ENCODE measurements at regions not wholly inside any gene's neighbourhood (a gene's known extent, or its start where the extent isn't known, plus 50 kb on each side); places are given as distances from the start of the nearest gene placed in this dataset.

GRCh38 chr7:26096136-26096535 lies 55.9 kb upstream of the NFE2L3 start:
- no peak overlapping the region for H3K4me3 ChIP-seq (ENCODE audit: control insufficient read depth, low read depth, low read length)
- DNase-seq (ENCODE audit: low read depth) = no peak
- TF ChIP-seq CTCF (conservative IDR thresholded peaks at IDR 0.05; ENCODE audit: control insufficient read depth, insufficient read depth, low read depth, low read length) = no peak

- no peak for DNase-seq (ENCODE audit: low read depth)
- no peak for TF ChIP-seq CTCF (conservative IDR thresholded peaks at IDR 0.05; ENCODE audit: control insufficient read depth, insufficient read depth, low read depth, low read length)
- H3K4me3 ChIP-seq (ENCODE audit: control insufficient read depth, low read depth, low read length) = no peak overlapping the region
Measured at GRCh38 chr7:26097837-26098668, 53.9 kb upstream of the NFE2L3 start.

GRCh38 chr7:26099236-26099635 lies 52.8 kb upstream of the NFE2L3 start:
- no peak for DNase-seq (ENCODE audit: low read depth)
- TF ChIP-seq CTCF (conservative IDR thresholded peaks at IDR 0.05; ENCODE audit: control insufficient read depth, insufficient read depth, low read depth, low read length) = no peak
- no peak overlapping the region for H3K4me3 ChIP-seq (ENCODE audit: control insufficient read depth, low read depth, low read length)

GRCh38 chr7:26100406-26101339 lies 51.3 kb upstream of the NFE2L3 start:
- no peak for TF ChIP-seq CTCF (conservative IDR thresholded peaks at IDR 0.05; ENCODE audit: control insufficient read depth, insufficient read depth, low read depth, low read length)
- DNase-seq (ENCODE audit: low read depth) = no peak
- H3K4me3 ChIP-seq (ENCODE audit: control insufficient read depth, low read depth, low read length) = no peak overlapping the region

- no peak overlapping the region for H3K4me3 ChIP-seq (ENCODE audit: control insufficient read depth, low read depth, low read length)
- no peak for TF ChIP-seq CTCF (conservative IDR thresholded peaks at IDR 0.05; ENCODE audit: control insufficient read depth, insufficient read depth, low read depth, low read length)
- no peak for DNase-seq (ENCODE audit: low read depth)
Measured at GRCh38 chr7:26101361-26102151, 50.4 kb upstream of the NFE2L3 start.

GRCh38 chr7:26102176-26102575 lies 49.8 kb upstream of the NFE2L3 start:
- no peak for TF ChIP-seq CTCF (conservative IDR thresholded peaks at IDR 0.05; ENCODE audit: control insufficient read depth, insufficient read depth, low read depth, low read length)
- no peak overlapping the region for H3K4me3 ChIP-seq (ENCODE audit: control insufficient read depth, low read depth, low read length)
- DNase-seq (ENCODE audit: low read depth) = no peak
